ENCODE measurements at regions not wholly inside any gene's neighbourhood (a gene's known extent, or its start where the extent isn't known, plus 50 kb on each side); places are given as distances from the start of the nearest gene placed in this dataset.
"Not testable (repeated sequence)": the region's sequence is repeated elsewhere in the genome, so short reads cannot be mapped to it uniquely, and the experiment has no call there.

- DNase-seq (ENCODE audit: low spot score) = no peak
Measured at GRCh38 chr17:31798205-31798724, 60.8 kb downstream of the COPRS start.

GRCh38 chr17:31795941-31796340 lies 63.1 kb downstream of the COPRS start:
- not testable (repeated sequence) for DNase-seq (ENCODE audit: low spot score)

- DNase-seq (ENCODE audit: low spot score) = no peak
Measured at GRCh38 chr17:31794111-31794510, 64.9 kb downstream of the COPRS start.

- DNase-seq (ENCODE audit: low spot score) = not testable (repeated sequence)
Measured at GRCh38 chr17:31793634-31794033, 65.4 kb downstream of the COPRS start.

GRCh38 chr17:31792007-31792585 lies 66.9 kb downstream of the COPRS start:
- no peak for DNase-seq (ENCODE audit: low spot score)

GRCh38 chr17:31789707-31790505 lies 69.1 kb downstream of the COPRS start:
- no peak for DNase-seq (ENCODE audit: low spot score)

- no peak for DNase-seq (ENCODE audit: low spot score)
Measured at GRCh38 chr17:31788956-31789355, 70.1 kb downstream of the COPRS start.

GRCh38 chr17:31788571-31788946 lies 70.5 kb downstream of the COPRS start:
- DNase-seq (ENCODE audit: low spot score) = no peak

GRCh38 chr17:31787857-31788570 lies 71.0 kb downstream of the COPRS start:
- DNase-seq (ENCODE audit: low spot score) = no peak

GRCh38 chr17:31786796-31787481 lies 72.1 kb downstream of the COPRS start:
- no peak for DNase-seq (ENCODE audit: low spot score)

- no peak for DNase-seq (ENCODE audit: low spot score)
Measured at GRCh38 chr17:31780483-31780882, 78.6 kb downstream of the COPRS start.

- DNase-seq (ENCODE audit: low spot score) = no peak
Measured at GRCh38 chr17:31778523-31778922, 80.5 kb downstream of the COPRS start.

GRCh38 chr17:31771328-31771727 lies 87.7 kb downstream of the COPRS start:
- not testable (repeated sequence) for DNase-seq (ENCODE audit: low spot score)

GRCh38 chr17:31770501-31770900 lies 88.5 kb downstream of the COPRS start:
- DNase-seq (ENCODE audit: low spot score) = not testable (repeated sequence)

GRCh38 chr17:31761836-31762510 lies 97.1 kb downstream of the COPRS start:
- DNase-seq (ENCODE audit: low spot score) = peak; percentile 48

- DNase-seq (ENCODE audit: low spot score) = no peak
Measured at GRCh38 chr17:31758646-31759045, 100.4 kb downstream of the COPRS start.

GRCh38 chr17:31757097-31757496 lies 101.9 kb downstream of the COPRS start:
- no peak for DNase-seq (ENCODE audit: low spot score)

GRCh38 chr17:31754239-31754945 lies 104.7 kb downstream of the COPRS start:
- DNase-seq (ENCODE audit: low spot score) = no peak

- no peak for DNase-seq (ENCODE audit: low spot score)
Measured at GRCh38 chr17:31753011-31753410, 106.0 kb downstream of the COPRS start.

- no peak for DNase-seq (ENCODE audit: low spot score)
Measured at GRCh38 chr17:31752584-31752983, 106.5 kb downstream of the COPRS start.

GRCh38 chr17:31750578-31750977 lies 108.5 kb downstream of the COPRS start:
- DNase-seq (ENCODE audit: low spot score) = no peak
